SW 1271 (cell line): ENCODE measurements at regions not wholly inside any gene's neighbourhood (a gene's known extent, or its start where the extent isn't known, plus 50 kb on each side); places are given as distances from the start of the nearest gene placed in this dataset.

Experiments
- DNase-seq, 2 experiments: peaks; one replicate each; lab custom pipeline; 2025; lab: John Stamatoyannopoulos, UW

DNA sequence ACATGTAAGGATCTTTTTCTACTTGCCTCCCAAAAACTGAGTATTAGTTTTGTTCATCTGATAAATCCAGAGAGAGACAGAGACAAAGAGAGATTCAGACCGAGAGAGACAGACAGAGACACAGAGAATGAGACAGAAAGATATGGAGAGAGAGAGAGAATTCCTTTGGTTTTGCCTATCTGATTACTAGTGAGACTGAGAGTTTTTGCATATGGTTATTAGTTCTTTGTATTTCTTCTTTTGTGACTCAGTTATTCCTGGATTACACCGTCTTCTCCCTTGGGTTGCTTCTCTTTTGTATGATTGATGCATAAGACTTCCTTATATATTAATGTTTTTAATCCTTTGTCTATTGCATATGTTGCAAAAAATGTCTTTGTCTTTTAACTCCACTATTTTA, 91.2 kb upstream of the SPATA31C2 start:
- no peak for DNase-seq

DNA sequence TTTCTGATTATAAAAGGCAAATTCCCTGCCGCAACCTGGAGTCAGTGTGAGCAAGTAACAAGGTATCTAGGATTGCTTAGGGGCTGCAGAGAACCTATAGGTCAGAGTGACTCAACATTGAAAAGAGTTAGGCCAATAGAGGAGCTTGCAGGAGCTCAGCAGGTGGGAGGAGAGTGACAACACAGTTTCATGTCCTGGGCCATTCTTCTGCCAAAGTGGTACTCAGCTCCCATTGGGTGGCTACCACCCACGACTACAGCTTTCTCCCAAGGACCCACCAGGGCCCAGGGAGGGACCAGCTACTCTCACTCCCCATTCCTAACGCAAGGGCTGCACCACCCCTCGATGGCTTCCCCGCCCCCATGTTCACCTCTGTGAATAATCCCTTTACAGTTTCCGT, 86.7 kb upstream of the SPATA31C2 start:
- no peak for DNase-seq

DNA sequence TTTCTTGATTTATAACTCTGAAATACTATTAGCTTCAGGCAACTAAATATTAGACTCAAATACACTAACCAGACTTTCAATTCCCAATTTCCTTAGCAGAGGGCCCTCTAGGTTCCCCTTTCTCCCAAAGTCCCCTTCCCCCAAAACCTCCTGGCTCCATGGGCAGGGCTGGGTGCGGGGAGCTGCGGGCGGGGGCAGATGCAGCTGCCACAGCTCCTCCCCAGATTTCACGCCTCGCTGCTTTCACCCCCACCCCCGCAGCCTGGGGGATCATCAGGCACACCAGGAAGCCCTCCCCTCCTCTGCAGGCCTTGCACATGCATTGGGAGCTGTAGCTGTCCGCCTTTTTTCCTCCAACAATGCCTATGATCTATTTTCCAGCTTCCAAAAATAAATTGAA, 82.8 kb upstream of the SPATA31C2 start:
- DNase-seq = no peak

DNA sequence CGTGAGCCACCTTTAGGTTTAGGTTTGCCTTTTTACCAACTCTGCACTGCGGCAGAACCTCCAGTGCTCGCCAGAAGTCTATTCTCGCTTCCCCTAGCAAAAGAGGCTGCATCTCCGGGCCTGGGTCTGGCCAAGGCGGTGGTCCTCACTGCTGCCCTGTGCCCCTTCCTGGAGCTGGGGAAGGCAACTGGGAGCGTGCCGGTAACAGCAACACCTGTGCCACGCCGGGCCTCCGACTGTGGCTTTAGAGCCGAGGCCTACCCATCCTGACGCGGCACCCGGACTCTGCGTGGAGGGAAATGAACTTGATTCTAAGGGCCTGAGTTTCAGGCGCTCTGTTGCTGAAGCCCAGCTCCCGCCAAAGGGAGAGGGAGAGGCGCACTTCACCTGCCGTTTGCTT, 82.4 kb upstream of the SPATA31C2 start:
- DNase-seq = no peak

DNA sequence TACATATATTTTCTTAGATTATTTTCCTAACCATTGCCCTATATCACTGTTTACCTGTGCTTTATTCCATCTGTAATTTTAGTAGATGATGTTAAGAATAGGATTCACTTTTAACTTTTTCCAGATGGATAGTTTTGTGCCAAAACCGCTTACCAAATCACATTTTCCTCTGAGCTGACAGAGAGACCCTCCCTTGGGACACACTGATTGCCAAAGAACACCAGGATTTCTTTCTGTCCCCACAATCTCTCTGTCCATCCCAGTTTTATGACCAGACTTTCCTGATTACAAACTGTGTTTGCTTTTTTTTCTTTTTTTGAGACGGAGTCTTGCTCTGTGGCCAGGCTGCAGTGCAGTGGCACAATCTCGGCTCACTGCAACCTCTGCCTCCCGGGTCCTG, 81.3 kb upstream of the SPATA31C2 start:
- DNase-seq = no peak

DNA sequence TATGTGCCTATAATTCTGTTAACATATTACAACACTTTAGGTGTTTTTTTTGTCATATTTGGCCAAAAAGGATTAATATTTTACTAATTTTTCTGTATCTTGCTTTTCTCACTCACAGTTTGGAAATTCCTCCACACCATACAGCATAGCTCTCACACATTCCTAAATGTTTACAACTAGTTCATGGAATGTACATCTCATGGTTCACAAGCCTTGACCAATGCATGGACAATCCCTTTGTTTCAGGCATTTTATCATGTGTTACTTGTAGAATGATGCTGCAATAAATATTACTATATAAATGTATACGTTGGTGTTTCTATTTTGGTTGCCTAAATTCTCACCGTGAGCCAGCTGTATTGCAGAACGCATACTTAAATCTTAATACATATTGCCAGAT, 80.5 kb upstream of the SPATA31C2 start:
- DNase-seq = no peak

DNA sequence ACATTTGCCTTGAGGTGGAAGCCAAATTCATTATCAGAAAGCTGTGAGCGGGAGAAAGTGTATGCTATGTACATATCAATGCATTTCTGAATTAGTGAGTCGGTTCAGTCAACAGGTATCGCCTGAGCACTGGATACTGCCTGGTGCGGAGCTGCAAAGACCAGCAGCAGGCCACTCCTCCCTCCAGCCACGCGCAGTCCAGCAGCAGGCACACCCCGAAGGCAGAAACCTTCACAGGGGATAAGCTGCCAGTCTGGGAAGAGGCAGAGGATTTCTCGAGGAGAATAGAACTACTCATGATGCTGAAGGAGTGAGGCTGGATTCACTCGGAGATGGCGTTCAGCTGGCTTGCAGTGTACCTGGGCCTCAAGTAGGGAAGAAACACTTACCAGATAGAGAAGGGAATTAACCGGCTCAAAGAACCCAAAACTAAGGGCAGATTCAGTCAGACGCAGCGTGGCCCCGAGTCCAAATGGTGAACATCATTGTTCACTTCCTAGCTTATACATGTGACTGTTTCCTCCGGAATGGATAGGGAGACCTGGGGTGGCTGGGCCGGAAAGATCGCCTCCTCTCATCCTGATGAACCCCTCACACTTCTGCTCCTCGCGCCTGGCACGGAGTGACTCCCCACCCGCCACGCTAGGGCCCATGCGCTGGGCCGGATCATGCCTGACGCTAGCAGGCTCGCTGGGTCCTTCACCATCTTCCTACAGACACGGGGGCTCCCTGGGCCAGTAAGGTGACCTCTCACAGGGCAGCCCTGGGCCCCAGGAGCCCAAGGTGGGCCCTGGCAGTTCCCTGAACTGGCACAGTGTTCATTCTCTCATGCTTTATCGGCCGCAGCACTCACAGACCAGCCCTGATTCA, 78.1 kb upstream of the SPATA31C2 start:
- no peak for DNase-seq

DNA sequence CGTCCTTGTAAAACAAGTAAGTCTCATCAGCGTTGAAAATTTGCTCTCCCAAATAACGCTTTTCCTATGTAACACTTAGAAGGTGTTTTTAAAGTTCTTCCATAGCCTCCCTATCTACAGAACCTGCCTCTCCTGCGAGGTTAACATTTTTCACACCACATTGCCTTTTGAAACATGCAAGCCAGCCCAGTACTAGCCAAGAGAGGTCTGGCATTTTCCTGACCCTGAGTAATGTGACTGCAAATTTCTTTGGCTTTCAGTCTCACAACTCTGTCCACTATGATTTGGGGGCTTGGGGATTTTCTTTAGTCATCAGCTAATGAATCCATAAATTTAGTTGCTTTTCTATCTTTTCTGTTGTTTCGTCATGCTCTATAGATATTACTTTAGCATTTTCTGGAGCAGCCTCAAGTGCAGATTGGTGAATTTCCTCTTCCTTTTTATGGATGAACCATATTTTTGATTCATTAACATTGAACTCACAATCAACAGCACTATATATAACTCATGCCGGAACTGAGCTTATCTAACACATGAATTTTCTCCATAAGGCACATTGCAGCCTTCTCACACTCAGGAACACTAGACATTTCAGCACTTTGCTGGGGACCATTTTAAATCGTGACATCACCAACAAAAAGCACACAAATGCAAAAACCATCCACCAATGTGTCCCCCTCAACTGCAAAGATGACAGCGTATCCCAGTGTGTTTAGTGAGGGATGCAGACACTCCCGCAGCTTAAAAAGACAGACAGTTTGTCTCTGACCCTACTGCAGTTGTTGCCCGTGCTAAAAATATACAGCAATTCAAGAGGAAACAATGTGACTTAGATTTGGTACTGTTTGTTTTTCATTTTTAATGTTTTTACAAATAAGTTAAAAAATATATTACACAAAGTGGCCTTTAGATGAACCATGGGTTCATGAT, 77.2 kb upstream of the SPATA31C2 start:
- no peak for DNase-seq

DNA sequence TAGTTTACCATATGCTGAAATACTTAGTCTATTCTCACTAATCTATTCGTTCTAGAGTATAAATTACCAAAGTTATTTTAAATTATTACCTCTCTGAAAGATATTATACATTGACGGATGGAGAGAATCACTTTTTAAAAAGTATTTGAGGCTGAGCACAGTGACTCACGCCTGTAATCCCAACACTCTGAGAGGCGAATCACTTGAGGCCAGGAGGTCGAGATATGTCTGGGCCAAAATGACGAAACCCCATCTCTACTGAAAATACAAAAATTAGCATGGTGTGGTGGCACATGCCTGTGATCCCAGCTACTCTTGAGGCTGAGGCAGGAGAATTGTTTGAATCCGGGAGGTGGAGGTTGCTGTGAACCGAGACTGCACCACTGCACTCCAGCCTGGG, 64.0 kb upstream of the SPATA31C2 start:
- DNase-seq = no peak

DNA sequence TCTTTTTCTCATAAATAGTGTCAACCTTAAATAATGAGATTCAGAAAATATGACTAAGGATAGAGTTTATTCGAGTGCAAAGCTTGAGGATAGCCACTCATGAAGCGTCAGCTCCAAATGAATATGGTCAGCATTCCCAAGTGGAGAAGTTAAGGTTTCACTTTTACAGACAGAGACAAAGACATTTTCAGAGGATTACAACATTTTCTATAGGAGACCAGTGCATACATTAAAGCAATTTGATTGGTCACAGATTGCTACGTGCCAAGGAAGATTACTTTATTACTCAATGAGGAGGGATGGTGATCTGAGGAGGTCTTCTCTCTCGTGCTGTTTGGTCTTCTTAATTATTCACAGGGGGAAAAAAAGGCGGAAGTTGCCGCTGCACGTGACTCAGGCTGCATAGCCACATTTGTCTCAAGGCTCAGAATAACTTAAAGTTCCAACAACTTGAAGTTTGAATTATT, 60.1 kb upstream of the SPATA31C2 start:
- no peak for DNase-seq

DNA sequence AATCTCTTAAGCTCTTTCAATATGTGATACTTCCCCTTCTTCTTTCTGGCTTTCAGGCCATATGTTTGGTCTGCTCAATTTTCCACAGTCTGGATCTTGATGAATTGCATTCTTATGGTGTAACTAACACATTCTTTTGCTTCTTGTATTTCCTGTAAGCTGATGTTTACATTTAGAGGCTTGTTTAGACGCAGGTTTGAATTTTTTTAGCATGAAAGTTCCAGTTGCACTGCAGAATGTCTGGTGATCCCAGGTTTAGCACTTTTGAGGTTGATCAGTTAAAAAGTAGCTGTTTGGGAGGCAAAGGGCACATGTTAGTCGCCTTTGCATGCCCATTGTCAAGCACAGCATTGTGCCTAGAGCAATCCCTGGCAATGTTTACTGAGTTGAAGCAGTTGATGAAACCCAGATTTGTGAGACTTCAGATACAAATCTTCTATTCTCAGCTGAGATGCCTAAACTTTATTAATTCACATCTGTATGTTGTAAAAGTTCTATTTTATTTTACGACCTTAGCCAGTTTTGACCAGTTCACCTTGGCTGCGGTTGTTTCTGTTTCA, 59.6 kb upstream of the SPATA31C2 start:
- peak; percentile 69 to 92 for DNase-seq

DNA sequence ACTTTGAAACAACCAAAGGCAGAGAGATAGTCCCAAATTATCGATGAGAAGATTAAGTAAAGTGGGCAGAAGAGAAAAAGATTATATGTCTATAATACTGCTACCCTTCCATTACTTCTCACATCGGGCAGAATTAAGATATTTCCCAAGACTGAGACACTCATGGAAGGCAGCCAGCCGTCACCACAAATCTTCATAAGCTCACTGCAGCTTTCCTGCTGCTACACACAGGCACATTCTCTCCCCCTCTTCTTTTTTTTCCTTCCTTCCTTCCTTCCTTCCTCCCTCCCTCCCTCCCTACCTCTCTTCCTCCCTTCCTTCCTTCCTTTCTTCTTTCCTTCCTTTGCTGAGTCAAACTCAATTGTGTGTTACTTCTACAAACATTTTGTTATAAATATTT, 58.7 kb upstream of the SPATA31C2 start:
- DNase-seq = no peak

DNA sequence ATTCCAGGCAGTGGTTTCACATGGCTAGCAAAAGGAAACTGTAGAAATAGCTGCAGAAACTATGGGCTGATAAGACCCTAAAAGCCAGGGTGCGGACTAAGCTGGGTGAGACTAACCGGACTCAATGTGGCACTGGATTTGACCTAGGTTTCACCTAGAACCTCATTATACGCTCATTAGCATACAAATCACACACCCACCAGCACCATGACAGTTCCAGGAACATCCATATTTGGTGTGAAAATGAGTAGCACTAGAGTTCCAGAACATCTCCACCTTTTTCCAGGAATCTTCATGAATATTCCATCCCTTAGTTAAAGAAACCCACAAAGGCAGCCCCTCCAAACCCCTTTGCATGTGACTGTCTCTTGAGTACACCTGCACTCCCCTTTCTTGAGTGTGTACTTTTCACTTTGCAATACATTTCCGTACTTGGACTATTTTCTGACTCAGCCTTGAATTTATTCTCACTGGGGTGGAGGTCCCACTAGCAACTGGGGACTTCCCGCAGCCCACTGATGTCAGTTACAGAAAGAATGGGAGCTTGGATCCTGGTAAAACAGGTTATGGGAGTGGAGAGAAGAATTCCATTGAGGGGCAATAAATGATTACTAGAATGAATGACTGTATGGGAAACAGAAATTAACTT, 58.0 kb upstream of the SPATA31C2 start:
- no peak for DNase-seq

DNA sequence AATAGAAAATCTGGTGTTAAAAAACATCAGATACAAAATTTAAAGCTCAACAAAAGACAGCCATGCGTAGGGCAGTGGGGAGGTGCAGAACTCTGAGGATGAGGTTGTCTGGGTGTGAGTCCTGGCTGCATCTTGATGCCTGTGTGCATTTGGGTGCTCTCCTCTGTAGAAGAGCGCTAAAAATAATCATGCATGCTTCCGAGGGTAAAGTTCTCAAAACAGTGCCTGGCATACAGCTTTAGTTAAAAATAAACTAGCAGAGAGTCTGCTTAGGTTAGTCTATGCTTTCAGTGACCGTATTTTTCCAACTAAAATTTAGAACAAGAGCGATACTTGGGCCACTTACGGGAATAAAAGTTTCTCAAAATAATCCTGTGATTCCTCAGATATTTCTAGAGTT, 55.5 kb upstream of the SPATA31C2 start:
- DNase-seq = no peak

DNA sequence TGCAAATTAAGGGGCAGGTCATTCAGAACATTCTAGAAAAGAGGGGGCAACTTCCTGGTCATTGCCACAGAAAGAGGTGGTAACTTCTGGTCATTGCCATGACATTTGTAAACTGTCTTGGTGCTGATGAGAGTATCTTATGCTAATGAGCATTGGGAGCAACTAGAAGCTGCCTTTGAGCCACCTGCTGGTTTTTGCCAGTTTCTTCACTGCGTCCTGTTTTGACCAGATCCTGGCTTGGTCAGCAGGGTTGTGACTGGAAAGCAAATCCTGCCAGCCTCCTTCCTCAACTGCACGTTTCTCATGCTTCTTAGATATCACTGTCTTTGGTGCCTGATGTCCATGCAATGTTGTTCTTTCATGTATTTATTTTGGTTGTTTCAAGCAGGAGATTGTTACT, 53.2 kb upstream of the SPATA31C2 start:
- DNase-seq = no peak

DNA sequence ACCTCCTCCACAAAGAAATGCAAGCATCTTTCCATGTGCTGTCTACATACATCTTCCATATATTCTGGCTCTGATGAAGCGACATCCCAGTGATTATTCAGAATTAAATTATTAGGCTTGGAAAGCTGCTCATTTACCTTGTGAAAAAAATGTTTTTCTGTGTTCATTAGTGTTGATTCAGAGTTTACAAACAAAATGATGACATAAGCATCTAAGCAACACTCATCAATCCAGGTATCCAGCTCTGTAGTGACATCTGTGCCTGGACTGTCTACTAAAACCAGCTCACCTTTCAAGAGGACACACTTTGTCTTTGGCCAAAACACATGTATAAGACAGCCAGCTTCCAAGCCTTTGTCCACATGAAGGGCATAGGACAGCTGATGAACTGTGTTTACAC, 51.1 kb upstream of the SPATA31C2 start:
- no peak for DNase-seq
